ENCODE measurements at regions not wholly inside any gene's neighbourhood (a gene's known extent, or its start where the extent isn't known, plus 50 kb on each side); places are given as distances from the start of the nearest gene placed in this dataset.

GRCh38 chr4:24741910-24742309 is 53.5 kb upstream of the SOD3 start:
- TF ChIP-seq CTCF (IDR thresholded peaks at IDR 0.05): no peak
- no peak for TF ChIP-seq POLR2AphosphoS5 (IDR thresholded peaks at IDR 0.05)
